T-helper 17 cell (primary cell): ENCODE measurements at regions not wholly inside any gene's neighbourhood (a gene's known extent, or its start where the extent isn't known, plus 50 kb on each side); places are given as distances from the start of the nearest gene placed in this dataset.

ENCODE experiments used
- ATAC-seq: fragments of 150-1000 bp; cut with Tn5 transposase; 2 replicates; pipeline ENCODE4 v1.10.0; 2021; ENCODE audit warnings: mild to moderate bottlenecking, moderate library complexity
- DNase-seq, 3 donors: peaks; one replicate each; pipeline versions ENCODE4 v3.0.0 to v3.0.0-alpha.2; 2020 to 2021
- H3K9me3 ChIP-seq: one replicate; pipeline ENCODE4 v1.7.0; 2013; ENCODE audit warnings: low read length, mild to moderate bottlenecking; ENCODE audit not compliant: control insufficient read depth, poor library complexity, severe bottlenecking
- H3K27ac Mint-ChIP-seq: one replicate; pipeline ENCODE4 v1.8.0; 2022; ENCODE audit warnings: mild to moderate bottlenecking, moderate library complexity, mixed read lengths
- H3K27me3 Mint-ChIP-seq: one replicate; pipeline ENCODE4 v1.8.0; 2022; ENCODE audit warnings: mixed read lengths
- H3K36me3 Mint-ChIP-seq: one replicate; pipeline ENCODE4 v1.8.0; 2022; ENCODE audit warnings: low read depth, mixed read lengths
- H3K4me1 Mint-ChIP-seq: one replicate; pipeline ENCODE4 v1.8.0; 2022; ENCODE audit warnings: mild to moderate bottlenecking, mixed read lengths
- H3K4me3 Mint-ChIP-seq: one replicate; pipeline ENCODE4 v1.8.0; 2022; ENCODE audit warnings: mild to moderate bottlenecking, moderate library complexity, mixed read lengths

GRCh38 chr11:97948793-97949192 lies 1072.0 kb upstream of the CNTN5 start:
- H3K4me1 Mint-ChIP-seq = no peaks in the 10 kb centered on the region
- DNase-seq = no peak
- no peaks in the 10 kb centered on the region for H3K27me3 Mint-ChIP-seq
- H3K4me3 Mint-ChIP-seq = no peak overlapping the region
- no peaks in the 10 kb centered on the region for H3K9me3 ChIP-seq
- no peak overlapping the region for H3K27ac Mint-ChIP-seq
- ATAC-seq = no peak
- H3K36me3 Mint-ChIP-seq = no peaks in the 10 kb centered on the region

- Mint-ChIP-seq H3K36me3 (no peaks in the 10 kb centered on the region), H3K4me3 (no peak overlapping the region), H3K4me1 (no peaks in the 10 kb centered on the region), H3K27me3 (no peaks in the 10 kb centered on the region), H3K27ac (no peak overlapping the region)
- no peak for DNase-seq
- H3K9me3 ChIP-seq = no peaks in the 10 kb centered on the region
- ATAC-seq = no peak
Observed at GRCh38 chr11:97955595-97955994, 1065.2 kb upstream of the CNTN5 start.

GRCh38 chr11:97956904-97957303 lies 1063.8 kb upstream of the CNTN5 start:
- Mint-ChIP-seq H3K4me1 (no peaks in the 10 kb centered on the region), H3K27ac (no peak overlapping the region), H3K4me3 (no peak overlapping the region), H3K27me3 (no peaks in the 10 kb centered on the region), H3K36me3 (no peaks in the 10 kb centered on the region)
- no peak for ATAC-seq
- no peaks in the 10 kb centered on the region for H3K9me3 ChIP-seq
- DNase-seq = no peak

- ATAC-seq (no peak), DNase-seq (no peak)
- Mint-ChIP-seq H3K27ac (no peak overlapping the region), H3K27me3 (no peaks in the 10 kb centered on the region), H3K36me3 (no peaks in the 10 kb centered on the region), H3K4me1 (no peaks in the 10 kb centered on the region), H3K4me3 (no peak overlapping the region)
- no peaks in the 10 kb centered on the region for H3K9me3 ChIP-seq
Observed at GRCh38 chr11:97961431-97961830, 1059.3 kb upstream of the CNTN5 start.

GRCh38 chr11:97962758-97963157 lies 1058.0 kb upstream of the CNTN5 start:
- H3K36me3 Mint-ChIP-seq = no peaks in the 10 kb centered on the region
- no peak overlapping the region for H3K4me3 Mint-ChIP-seq
- no peaks in the 10 kb centered on the region for H3K27me3 Mint-ChIP-seq
- no peak overlapping the region for H3K27ac Mint-ChIP-seq
- ATAC-seq = no peak
- DNase-seq = no peak
- H3K9me3 ChIP-seq = no peaks in the 10 kb centered on the region
- H3K4me1 Mint-ChIP-seq = no peaks in the 10 kb centered on the region

GRCh38 chr11:97963528-97964331 lies 1057.0 kb upstream of the CNTN5 start:
- H3K36me3 Mint-ChIP-seq = no peaks in the 10 kb centered on the region
- no peak for DNase-seq
- H3K27ac Mint-ChIP-seq = no peak overlapping the region

GRCh38 chr11:97964332-97965004 lies 1056.3 kb upstream of the CNTN5 start:
- H3K4me1 Mint-ChIP-seq = no peaks in the 10 kb centered on the region
- ATAC-seq (no peak), DNase-seq (no peak)
- H3K36me3 Mint-ChIP-seq = no peaks in the 10 kb centered on the region
- no peak overlapping the region for H3K4me3 Mint-ChIP-seq
- H3K27me3 Mint-ChIP-seq = no peaks in the 10 kb centered on the region
- H3K9me3 ChIP-seq = no peaks in the 10 kb centered on the region
- H3K27ac Mint-ChIP-seq = no peak overlapping the region

More at GRCh38 chr11:97963528-97964331, 1057.0 kb upstream of the CNTN5 start:
- Mint-ChIP-seq H3K27me3 (no peaks in the 10 kb centered on the region), H3K4me1 (no peaks in the 10 kb centered on the region), H3K4me3 (no peak overlapping the region)
- H3K9me3 ChIP-seq = no peaks in the 10 kb centered on the region
- no peak for ATAC-seq

GRCh38 chr11:97965849-97966646 lies 1054.7 kb upstream of the CNTN5 start:
- Mint-ChIP-seq H3K27ac (no peak overlapping the region), H3K4me3 (no peak overlapping the region), H3K27me3 (no peaks in the 10 kb centered on the region), H3K36me3 (no peaks in the 10 kb centered on the region), H3K4me1 (no peaks in the 10 kb centered on the region)
- ATAC-seq (no peak), DNase-seq (no peak)
- H3K9me3 ChIP-seq = no peaks in the 10 kb centered on the region

- Mint-ChIP-seq H3K4me1 (no peaks in the 10 kb centered on the region), H3K27ac (no peak overlapping the region), H3K36me3 (no peaks in the 10 kb centered on the region), H3K27me3 (no peaks in the 10 kb centered on the region), H3K4me3 (no peak overlapping the region)
- no peaks in the 10 kb centered on the region for H3K9me3 ChIP-seq
- DNase-seq (no peak), ATAC-seq (no peak)
Observed at GRCh38 chr11:97966901-97967300, 1053.8 kb upstream of the CNTN5 start.

- Mint-ChIP-seq H3K36me3 (no peaks in the 10 kb centered on the region), H3K4me3 (no peak overlapping the region), H3K4me1 (no peaks in the 10 kb centered on the region), H3K27ac (no peak overlapping the region), H3K27me3 (no peaks in the 10 kb centered on the region)
- ATAC-seq (no peak), DNase-seq (no peak)
- no peaks in the 10 kb centered on the region for H3K9me3 ChIP-seq
Observed at GRCh38 chr11:97968071-97968470, 1052.7 kb upstream of the CNTN5 start.

GRCh38 chr11:97972731-97973130 lies 1048.0 kb upstream of the CNTN5 start:
- H3K27ac Mint-ChIP-seq = no peak overlapping the region

GRCh38 chr11:97973352-97973857 lies 1047.3 kb upstream of the CNTN5 start:
- Mint-ChIP-seq H3K4me3 (no peak overlapping the region), H3K27me3 (no peaks in the 10 kb centered on the region), H3K36me3 (no peaks in the 10 kb centered on the region), H3K4me1 (no peaks in the 10 kb centered on the region), H3K27ac (no peak overlapping the region)
- DNase-seq (no peak), ATAC-seq (no peak)
- H3K9me3 ChIP-seq = no peaks in the 10 kb centered on the region

More at GRCh38 chr11:97972731-97973130, 1048.0 kb upstream of the CNTN5 start:
- Mint-ChIP-seq H3K27me3 (no peaks in the 10 kb centered on the region), H3K4me1 (no peaks in the 10 kb centered on the region), H3K4me3 (no peak overlapping the region), H3K36me3 (no peaks in the 10 kb centered on the region)
- no peak for DNase-seq
- no peak for ATAC-seq
- H3K9me3 ChIP-seq = no peaks in the 10 kb centered on the region

- H3K9me3 ChIP-seq = no peaks in the 10 kb centered on the region
- Mint-ChIP-seq H3K27me3 (no peaks in the 10 kb centered on the region), H3K4me1 (no peaks in the 10 kb centered on the region), H3K36me3 (no peaks in the 10 kb centered on the region), H3K4me3 (no peak overlapping the region), H3K27ac (no peak overlapping the region)
- ATAC-seq (no peak), DNase-seq (no peak)
Observed at GRCh38 chr11:97974798-97975498, 1045.8 kb upstream of the CNTN5 start.
